Ishikawa (cell line): ENCODE measurements at regions not wholly inside any gene's neighbourhood (a gene's known extent, or its start where the extent isn't known, plus 50 kb on each side); places are given as distances from the start of the nearest gene placed in this dataset.

Experiments used
- CEBPB ChIP-seq: IDR thresholded peaks from 2 replicates; pipeline ENCODE4 v1.6.1; 2012
- CREB1 ChIP-seq: IDR thresholded peaks from 2 replicates; pipeline ENCODE4 v1.6.1; 2012; ENCODE audit warnings: low read depth
- EGR1 ChIP-seq: IDR thresholded peaks from 2 replicates; pipeline ENCODE4 v1.6.1; 2012
- EP300 ChIP-seq: IDR thresholded peaks from 2 replicates; pipeline ENCODE4 v1.6.1; 2012; ENCODE audit warnings: borderline replicate concordance
- FOXM1 ChIP-seq: IDR thresholded peaks from 2 replicates; pipeline ENCODE4 v1.6.1; 2012; ENCODE audit warnings: low read depth, borderline replicate concordance
- NFIC ChIP-seq: IDR thresholded peaks from 2 replicates; pipeline ENCODE4 v1.6.1; 2012
- RAD21 ChIP-seq: IDR thresholded peaks from 2 replicates; pipeline ENCODE4 v1.6.1; 2012; ENCODE audit warnings: low read depth
- TAF1 ChIP-seq: IDR thresholded peaks from 2 replicates; pipeline ENCODE4 v1.6.1; 2012; ENCODE audit warnings: low read depth, mild to moderate bottlenecking
- TCF12 ChIP-seq: IDR thresholded peaks from 2 replicates; pipeline ENCODE4 v1.6.1; 2012; ENCODE audit warnings: low read depth
- TEAD4 ChIP-seq: IDR thresholded peaks from 2 replicates; pipeline ENCODE4 v1.6.1; 2012
- YY1 ChIP-seq: IDR thresholded peaks from 2 replicates; pipeline ENCODE4 v1.6.1; 2012; ENCODE audit warnings: low read depth
- ZBTB7A ChIP-seq: IDR thresholded peaks from 2 replicates; pipeline ENCODE4 v1.6.1; 2012; ENCODE audit warnings: low read depth
- TF ChIP-seq, protein P1 (sequence below): IDR thresholded peaks from 2 replicates; pipeline ENCODE4 v1.6.1; 2012
- TF ChIP-seq, protein P2 (sequence below): IDR thresholded peaks from 2 replicates; pipeline ENCODE4 v1.6.1; 2012
- TF ChIP-seq, protein P3 (sequence below): IDR thresholded peaks from 2 replicates; pipeline ENCODE4 v1.6.1; 2012; ENCODE audit warnings: low read depth, mild to moderate bottlenecking

DNA sequence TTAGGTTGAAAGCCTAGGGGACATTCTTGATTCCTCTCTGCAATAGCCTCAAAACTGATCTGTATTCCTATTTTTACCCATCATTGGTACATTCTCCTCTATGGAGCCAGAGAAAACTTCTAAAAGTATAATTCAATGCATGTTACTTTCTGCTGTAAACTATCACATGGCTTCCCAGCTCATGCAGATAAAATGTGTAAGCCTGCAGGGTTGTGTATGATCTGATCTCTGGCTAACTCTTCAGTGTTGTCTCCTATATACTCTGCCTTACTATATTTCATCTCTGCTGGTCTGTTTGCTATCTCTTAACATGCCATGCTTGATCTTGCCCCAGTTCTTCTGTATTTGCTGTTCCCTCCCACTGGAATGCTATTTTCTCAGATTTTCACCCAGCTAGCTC, 323.3 kb upstream of the RSPO3 start:
- TF ChIP-seq, protein P1, sequence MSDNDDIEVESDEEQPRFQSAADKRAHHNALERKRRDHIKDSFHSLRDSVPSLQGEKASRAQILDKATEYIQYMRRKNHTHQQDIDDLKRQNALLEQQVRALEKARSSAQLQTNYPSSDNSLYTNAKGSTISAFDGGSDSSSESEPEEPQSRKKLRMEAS = no peak
- TF ChIP-seq, protein P2, sequence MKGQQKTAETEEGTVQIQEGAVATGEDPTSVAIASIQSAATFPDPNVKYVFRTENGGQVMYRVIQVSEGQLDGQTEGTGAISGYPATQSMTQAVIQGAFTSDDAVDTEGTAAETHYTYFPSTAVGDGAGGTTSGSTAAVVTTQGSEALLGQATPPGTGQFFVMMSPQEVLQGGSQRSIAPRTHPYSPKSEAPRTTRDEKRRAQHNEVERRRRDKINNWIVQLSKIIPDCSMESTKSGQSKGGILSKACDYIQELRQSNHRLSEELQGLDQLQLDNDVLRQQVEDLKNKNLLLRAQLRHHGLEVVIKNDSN = no peak
- no peak for TF ChIP-seq NFIC

DNA sequence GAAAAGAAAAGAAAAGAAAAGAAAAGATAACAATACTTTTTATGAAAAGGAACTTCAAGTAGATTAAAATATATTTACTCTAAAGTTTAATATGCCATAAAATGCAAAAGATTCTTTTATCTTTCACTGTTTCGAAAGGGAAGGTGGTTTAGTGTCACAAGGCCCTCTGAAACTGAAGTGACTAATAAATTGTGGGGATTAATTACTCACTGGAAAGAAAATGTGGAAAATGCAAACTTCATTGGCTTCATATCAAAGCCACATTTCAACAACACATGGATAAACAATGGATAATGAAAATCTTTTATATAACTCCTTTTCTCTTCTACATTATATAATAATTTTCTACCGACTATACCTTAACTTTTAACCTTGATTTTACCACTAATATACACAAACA, 320.5 kb upstream of the RSPO3 start:
- TF ChIP-seq, protein P3, sequence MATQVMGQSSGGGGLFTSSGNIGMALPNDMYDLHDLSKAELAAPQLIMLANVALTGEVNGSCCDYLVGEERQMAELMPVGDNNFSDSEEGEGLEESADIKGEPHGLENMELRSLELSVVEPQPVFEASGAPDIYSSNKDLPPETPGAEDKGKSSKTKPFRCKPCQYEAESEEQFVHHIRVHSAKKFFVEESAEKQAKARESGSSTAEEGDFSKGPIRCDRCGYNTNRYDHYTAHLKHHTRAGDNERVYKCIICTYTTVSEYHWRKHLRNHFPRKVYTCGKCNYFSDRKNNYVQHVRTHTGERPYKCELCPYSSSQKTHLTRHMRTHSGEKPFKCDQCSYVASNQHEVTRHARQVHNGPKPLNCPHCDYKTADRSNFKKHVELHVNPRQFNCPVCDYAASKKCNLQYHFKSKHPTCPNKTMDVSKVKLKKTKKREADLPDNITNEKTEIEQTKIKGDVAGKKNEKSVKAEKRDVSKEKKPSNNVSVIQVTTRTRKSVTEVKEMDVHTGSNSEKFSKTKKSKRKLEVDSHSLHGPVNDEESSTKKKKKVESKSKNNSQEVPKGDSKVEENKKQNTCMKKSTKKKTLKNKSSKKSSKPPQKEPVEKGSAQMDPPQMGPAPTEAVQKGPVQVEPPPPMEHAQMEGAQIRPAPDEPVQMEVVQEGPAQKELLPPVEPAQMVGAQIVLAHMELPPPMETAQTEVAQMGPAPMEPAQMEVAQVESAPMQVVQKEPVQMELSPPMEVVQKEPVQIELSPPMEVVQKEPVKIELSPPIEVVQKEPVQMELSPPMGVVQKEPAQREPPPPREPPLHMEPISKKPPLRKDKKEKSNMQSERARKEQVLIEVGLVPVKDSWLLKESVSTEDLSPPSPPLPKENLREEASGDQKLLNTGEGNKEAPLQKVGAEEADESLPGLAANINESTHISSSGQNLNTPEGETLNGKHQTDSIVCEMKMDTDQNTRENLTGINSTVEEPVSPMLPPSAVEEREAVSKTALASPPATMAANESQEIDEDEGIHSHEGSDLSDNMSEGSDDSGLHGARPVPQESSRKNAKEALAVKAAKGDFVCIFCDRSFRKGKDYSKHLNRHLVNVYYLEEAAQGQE = no peak
- TF ChIP-seq NFIC (no peak), RAD21 (no peak), TAF1 (no peak), CEBPB (no peak), EGR1 (no peak)
- TF ChIP-seq, protein P2 = no peak

DNA sequence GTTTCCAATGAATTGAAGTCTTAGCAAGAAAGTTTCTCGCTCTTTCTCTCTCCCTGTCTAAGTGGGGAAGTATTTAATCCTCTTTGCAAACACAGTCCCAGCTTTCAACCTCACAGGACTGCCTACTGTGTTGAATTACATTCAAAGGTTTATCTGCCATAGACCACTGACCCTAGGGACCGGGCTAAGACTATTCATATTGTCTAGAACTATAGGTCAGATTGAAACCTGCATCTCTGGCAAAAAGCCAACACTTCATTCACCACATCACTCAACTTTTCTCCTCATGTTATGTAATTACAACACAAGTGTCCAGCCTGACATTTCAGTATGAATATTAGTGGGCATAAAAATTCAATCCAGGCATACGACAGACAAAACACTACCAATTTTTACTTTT, 314.7 kb upstream of the RSPO3 start:
- TF ChIP-seq EGR1 (no peak), NFIC (peak; percentile 35; the same call in 1 of the 2 replicates)

DNA sequence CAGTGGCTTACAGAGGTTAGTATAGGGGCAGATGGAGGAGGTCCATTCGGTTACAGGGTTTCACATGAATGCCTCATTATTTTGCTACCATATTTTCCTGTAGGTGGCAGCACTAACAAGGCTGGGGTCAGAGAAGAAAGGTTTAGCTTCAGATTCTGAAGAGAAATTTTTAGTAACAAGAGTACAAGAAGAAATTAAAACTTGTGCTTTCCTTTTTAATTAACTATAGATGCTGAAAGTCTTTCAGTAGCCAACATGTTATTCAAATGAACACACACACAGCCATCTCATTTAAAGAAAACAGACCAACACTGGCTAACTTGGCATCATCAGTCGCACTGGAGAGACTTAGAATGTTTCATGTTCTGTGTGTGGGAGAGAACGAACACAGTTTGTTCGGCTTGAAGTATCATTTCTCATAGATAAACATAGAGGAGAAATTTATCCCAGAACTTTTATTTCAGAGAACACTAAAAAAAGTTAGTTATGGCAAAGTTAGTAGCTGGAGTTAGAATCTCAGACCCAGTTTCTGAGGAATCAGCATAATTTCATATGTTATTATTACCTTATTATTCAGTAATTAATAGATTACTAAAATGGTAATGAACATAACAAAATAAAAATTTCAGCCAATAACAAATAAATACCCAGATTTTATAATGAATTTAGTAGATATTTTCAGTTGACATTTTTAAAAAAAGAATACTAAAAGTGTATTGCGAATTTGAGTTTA, 314.0 kb upstream of the RSPO3 start:
- TF ChIP-seq CEBPB (no peak), EGR1 (no peak), RAD21 (peak; percentile 80), TEAD4 (peak; percentile 52; the same call in 1 of the 2 replicates)
- TF ChIP-seq, protein P2 = no peak
- TF ChIP-seq, protein P3 = no peak

DNA sequence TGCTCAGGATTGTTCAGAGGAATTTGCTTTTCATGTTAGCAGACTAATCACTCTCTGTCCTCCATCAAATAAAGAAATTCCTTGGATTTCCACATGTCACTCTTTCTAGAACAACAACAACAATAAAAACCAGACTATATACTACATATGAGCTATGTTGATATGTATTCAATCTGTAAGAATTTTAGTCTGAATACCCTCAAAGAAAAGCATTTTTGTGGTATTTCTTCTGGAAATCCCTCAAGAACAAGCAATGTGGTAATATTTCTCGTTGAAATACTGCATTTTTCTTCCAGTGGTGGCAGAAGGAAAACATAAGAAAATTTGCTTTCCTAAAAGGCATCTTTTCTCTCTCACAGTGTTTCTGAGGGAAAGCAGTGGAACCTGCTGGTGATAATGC, 312.6 kb upstream of the RSPO3 start:
- TF ChIP-seq ZBTB7A = no peak
- TF ChIP-seq TCF12 = no peak
- TF ChIP-seq FOXM1 = no peak
- TF ChIP-seq, protein P3 = no peak
- TF ChIP-seq EGR1 = no peak
- TF ChIP-seq CREB1 = no peak
- no peak for TF ChIP-seq RAD21
- TF ChIP-seq, protein P1 = no peak
- TF ChIP-seq, protein P2 = no peak
- TF ChIP-seq YY1 = no peak
- no peak for TF ChIP-seq TAF1
- TF ChIP-seq EP300 = no peak
- TF ChIP-seq NFIC = no peak
- no peak for TF ChIP-seq TEAD4
- TF ChIP-seq CEBPB = no peak
